Breast epithelium (tissue), 3 donors: ENCODE measurements at regions not wholly inside any gene's neighbourhood (a gene's known extent, or its start where the extent isn't known, plus 50 kb on each side); places are given as distances from the start of the nearest gene placed in this dataset.

ENCODE experiments used
- CTCF ChIP-seq, 3 donors: fragments of 450-650 bp; IDR thresholded peaks; one replicate each; pipeline ENCODE4 v1.5.1; 2016 to 2017; ENCODE audit warnings: antibody characterized with exemption in 3 of 3, mild to moderate bottlenecking in 3 of 3, moderate library complexity in 3 of 3
- POLR2AphosphoS5 ChIP-seq, 3 donors: sonication (generic); formaldehyde crosslinking; IDR thresholded peaks; one replicate each; pipeline ENCODE4 v1.6.1; 2017; ENCODE audit warnings: antibody characterized with exemption in 3 of 3

DNA sequence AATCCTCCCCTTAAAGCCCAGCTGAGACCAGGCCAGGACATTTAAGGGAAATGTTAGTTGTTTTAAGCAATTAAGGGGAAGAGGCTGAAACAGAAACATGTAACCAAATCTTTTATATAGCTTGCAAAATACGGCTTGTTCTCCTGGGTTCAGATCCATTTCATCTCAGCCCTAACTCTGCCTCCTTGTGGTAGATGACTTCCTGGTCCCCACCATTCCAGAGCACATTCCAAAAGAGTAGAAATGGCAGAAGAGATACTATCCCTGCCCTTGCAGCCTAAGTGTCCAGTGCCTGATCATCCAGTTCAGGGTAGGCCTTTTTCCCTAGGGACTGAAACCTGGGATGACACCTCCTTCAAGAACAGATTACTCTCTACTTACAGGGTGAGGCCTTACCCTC, 266.2 kb upstream of the VEPH1 start:
- TF ChIP-seq CTCF (IDR thresholded peaks at IDR 0.05) (no peak), POLR2AphosphoS5 (IDR thresholded peaks at IDR 0.05) (no peak)
